ENCODE measurements at regions not wholly inside any gene's neighbourhood (a gene's known extent, or its start where the extent isn't known, plus 50 kb on each side); places are given as distances from the start of the nearest gene placed in this dataset.

DNA sequence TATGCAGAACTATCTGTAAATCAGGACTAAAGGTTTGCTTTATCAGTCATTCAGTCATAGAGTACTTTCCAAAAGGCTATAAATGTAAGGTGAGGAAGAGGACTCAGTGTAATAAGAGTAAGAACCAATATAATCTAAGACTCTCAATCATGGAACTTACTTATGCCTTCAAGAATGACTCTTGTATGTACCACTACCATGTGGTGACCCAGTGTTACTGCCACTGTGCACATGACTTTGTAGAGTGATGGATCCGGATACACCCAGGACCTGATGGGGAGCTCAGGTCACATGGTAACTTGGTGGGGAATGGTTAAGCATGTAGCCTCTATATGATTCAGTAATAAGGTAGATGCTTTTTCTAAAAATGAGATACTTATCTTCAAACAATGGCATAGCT is 2099.8 kb downstream of the MRPL39 start:
- TF ChIP-seq TCF12 (IDR thresholded peaks at IDR 0.05; ENCODE audit: low read depth) = no peak
- no peak for TF ChIP-seq EGR1 (IDR thresholded peaks at IDR 0.05)
- TF ChIP-seq ZBTB7A (IDR thresholded peaks at IDR 0.05; ENCODE audit: low read depth) = no peak
- TF ChIP-seq YY1 (IDR thresholded peaks at IDR 0.05; ENCODE audit: low read depth) = no peak
- TF ChIP-seq TAF1 (IDR thresholded peaks at IDR 0.05; ENCODE audit: low read depth) = no peak
- TF ChIP-seq EP300 (IDR thresholded peaks at IDR 0.05; ENCODE audit: borderline replicate concordance) = no peak
- TF ChIP-seq, protein P1, sequence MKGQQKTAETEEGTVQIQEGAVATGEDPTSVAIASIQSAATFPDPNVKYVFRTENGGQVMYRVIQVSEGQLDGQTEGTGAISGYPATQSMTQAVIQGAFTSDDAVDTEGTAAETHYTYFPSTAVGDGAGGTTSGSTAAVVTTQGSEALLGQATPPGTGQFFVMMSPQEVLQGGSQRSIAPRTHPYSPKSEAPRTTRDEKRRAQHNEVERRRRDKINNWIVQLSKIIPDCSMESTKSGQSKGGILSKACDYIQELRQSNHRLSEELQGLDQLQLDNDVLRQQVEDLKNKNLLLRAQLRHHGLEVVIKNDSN (IDR thresholded peaks at IDR 0.05) = no peak
- TF ChIP-seq RAD21 (IDR thresholded peaks at IDR 0.05; ENCODE audit: low read depth) = no peak
- no peak for TF ChIP-seq TEAD4 (IDR thresholded peaks at IDR 0.05)
- no peak for TF ChIP-seq NFIC (IDR thresholded peaks at IDR 0.05)
